Type B pancreatic cell (in vitro differentiated cells): ENCODE measurements at regions not wholly inside any gene's neighbourhood (a gene's known extent, or its start where the extent isn't known, plus 50 kb on each side); places are given as distances from the start of the nearest gene placed in this dataset.

ENCODE experiments used
- DNase-seq: peaks from one replicate; pipeline ENCODE4 v3.0.0; 2021; ENCODE audit warnings: mixed read lengths; ENCODE audit not compliant: unreplicated experiment; ENCODE audit errors: extremely low spot score
- H3K27ac Mint-ChIP-seq: 2 replicates; pipeline ENCODE4 v1.8.0; 2021; ENCODE audit warnings: mild to moderate bottlenecking, mixed read lengths
- H3K27me3 Mint-ChIP-seq: 2 replicates; pipeline ENCODE4 v1.8.0; 2021; ENCODE audit warnings: mixed read lengths
- H3K36me3 Mint-ChIP-seq: 2 replicates; pipeline ENCODE4 v1.8.0; 2021; ENCODE audit warnings: mixed read lengths
- H3K4me1 Mint-ChIP-seq: one replicate; pipeline ENCODE4 v1.8.0; 2021; ENCODE audit warnings: mixed read lengths; ENCODE audit not compliant: unreplicated experiment
- H3K4me3 Mint-ChIP-seq: 2 replicates; pipeline ENCODE4 v1.8.0; 2021; ENCODE audit warnings: mild to moderate bottlenecking, mixed read lengths
- H3K9me3 Mint-ChIP-seq: 2 replicates; pipeline ENCODE4 v1.8.0; 2021; ENCODE audit warnings: mixed read lengths
- TF ChIP-seq, protein P1 (sequence below): fragments of 200-600 bp; sonication (generic); conservative IDR thresholded peaks from 2 replicates; pipeline ENCODE4 v1.5.0; 2021; ENCODE audit warnings: antibody characterized with exemption, mild to moderate bottlenecking

DNA sequence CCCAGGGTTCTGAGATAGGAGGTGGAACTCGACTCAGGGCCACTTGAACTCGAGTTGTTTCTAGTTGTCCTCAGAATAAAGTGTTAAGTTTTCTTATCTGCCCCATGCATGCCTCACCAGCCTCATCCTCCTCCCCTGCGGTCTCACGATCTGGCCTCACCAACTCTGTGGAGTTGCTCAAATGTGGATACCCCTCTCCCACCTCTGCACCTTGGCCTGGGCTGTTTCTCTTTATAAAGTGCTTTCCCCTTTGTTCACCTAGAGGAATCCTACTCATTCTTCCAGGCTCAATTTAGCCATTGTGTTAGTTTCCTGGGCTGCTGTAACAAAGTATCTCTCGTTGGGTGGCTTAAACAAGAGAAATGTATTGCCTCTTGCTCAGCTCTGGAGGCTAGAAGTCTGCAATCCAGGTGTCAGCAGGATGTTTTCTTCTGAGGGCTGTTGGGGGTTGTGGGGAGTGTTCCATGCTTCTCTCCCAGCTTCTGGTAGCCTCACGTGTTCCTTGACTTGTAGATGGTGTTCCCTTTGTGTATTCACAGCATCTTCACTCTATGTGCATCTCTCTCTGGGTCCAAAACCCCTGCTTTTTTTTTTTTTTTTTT, 100.7 kb downstream of the MEX3B start:
- Mint-ChIP-seq H3K4me3 (no peak overlapping the region), H3K4me1 (peaks cover 33% of the 10 kb centered on the region), H3K27ac (no peak overlapping the region), H3K36me3 (peaks cover 7% of the 10 kb centered on the region), H3K27me3 (no peaks in the 10 kb centered on the region), H3K9me3 (no peaks in the 10 kb centered on the region)
- TF ChIP-seq, protein P1, sequence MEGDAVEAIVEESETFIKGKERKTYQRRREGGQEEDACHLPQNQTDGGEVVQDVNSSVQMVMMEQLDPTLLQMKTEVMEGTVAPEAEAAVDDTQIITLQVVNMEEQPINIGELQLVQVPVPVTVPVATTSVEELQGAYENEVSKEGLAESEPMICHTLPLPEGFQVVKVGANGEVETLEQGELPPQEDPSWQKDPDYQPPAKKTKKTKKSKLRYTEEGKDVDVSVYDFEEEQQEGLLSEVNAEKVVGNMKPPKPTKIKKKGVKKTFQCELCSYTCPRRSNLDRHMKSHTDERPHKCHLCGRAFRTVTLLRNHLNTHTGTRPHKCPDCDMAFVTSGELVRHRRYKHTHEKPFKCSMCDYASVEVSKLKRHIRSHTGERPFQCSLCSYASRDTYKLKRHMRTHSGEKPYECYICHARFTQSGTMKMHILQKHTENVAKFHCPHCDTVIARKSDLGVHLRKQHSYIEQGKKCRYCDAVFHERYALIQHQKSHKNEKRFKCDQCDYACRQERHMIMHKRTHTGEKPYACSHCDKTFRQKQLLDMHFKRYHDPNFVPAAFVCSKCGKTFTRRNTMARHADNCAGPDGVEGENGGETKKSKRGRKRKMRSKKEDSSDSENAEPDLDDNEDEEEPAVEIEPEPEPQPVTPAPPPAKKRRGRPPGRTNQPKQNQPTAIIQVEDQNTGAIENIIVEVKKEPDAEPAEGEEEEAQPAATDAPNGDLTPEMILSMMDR: no peak
- no peak for DNase-seq

GRCh38 chr15:81942655-81943195, 103.1 kb downstream of the MEX3B start:
- H3K9me3 Mint-ChIP-seq: no peaks in the 10 kb centered on the region
- peak overlapping the region; percentile 19 for H3K4me3 Mint-ChIP-seq
- H3K4me1 Mint-ChIP-seq: peaks cover 33% of the 10 kb centered on the region
- peak overlapping the region; percentile 35 for H3K27ac Mint-ChIP-seq
- TF ChIP-seq, protein P1: no peak
- H3K36me3 Mint-ChIP-seq: peaks cover 3% of the 10 kb centered on the region
- DNase-seq: no peak
- no peaks in the 10 kb centered on the region for H3K27me3 Mint-ChIP-seq

GRCh38 chr15:81942157-81942556, 103.7 kb downstream of the MEX3B start:
- TF ChIP-seq, protein P1: no peak
- Mint-ChIP-seq H3K27me3 (no peaks in the 10 kb centered on the region), H3K27ac (no peak overlapping the region), H3K36me3 (peaks cover 3% of the 10 kb centered on the region), H3K4me1 (peaks cover 33% of the 10 kb centered on the region), H3K4me3 (no peak overlapping the region), H3K9me3 (no peaks in the 10 kb centered on the region)
- no peak for DNase-seq

GRCh38 chr15:81941479-81941878, 104.3 kb downstream of the MEX3B start:
- no peak for DNase-seq
- Mint-ChIP-seq H3K4me3 (no peak overlapping the region), H3K27me3 (no peaks in the 10 kb centered on the region), H3K4me1 (peaks cover 33% of the 10 kb centered on the region), H3K27ac (no peak overlapping the region), H3K36me3 (peaks cover 3% of the 10 kb centered on the region), H3K9me3 (no peaks in the 10 kb centered on the region)
- TF ChIP-seq, protein P1: no peak

- Mint-ChIP-seq H3K27ac (no peak overlapping the region), H3K9me3 (no peaks in the 10 kb centered on the region), H3K4me1 (peaks cover 33% of the 10 kb centered on the region), H3K4me3 (no peak overlapping the region), H3K27me3 (no peaks in the 10 kb centered on the region), H3K36me3 (peaks cover 3% of the 10 kb centered on the region)
- TF ChIP-seq, protein P1: no peak
- DNase-seq: no peak
Observed at GRCh38 chr15:81940467-81941451, 105.1 kb downstream of the MEX3B start.
